Vagina (tissue), 2 donors: ENCODE measurements at regions not wholly inside any gene's neighbourhood (a gene's known extent, or its start where the extent isn't known, plus 50 kb on each side); places are given as distances from the start of the nearest gene placed in this dataset.

Experiments
- POLR2A ChIP-seq, 2 donors: fragments of 450-650 bp; IDR thresholded peaks; one replicate each; pipeline ENCODE4 v1.6.1; 2017; ENCODE audit warnings: antibody characterized with exemption in 2 of 2, mild to moderate bottlenecking in 2 of 2, moderate library complexity in 2 of 2
- TF ChIP-seq, protein P1 (sequence below), 3 experiments: fragments of 450-650 bp in 2 of 3; fragments of 200-600 bp in 1 of 3; sonication (generic) in 1 of 3; IDR thresholded peaks; one replicate each; pipeline ENCODE4 v1.5.1; 2017 to 2019; ENCODE audit warnings: antibody characterized with exemption in 3 of 3, mild to moderate bottlenecking in 2 of 3, moderate library complexity in 2 of 3

- TF ChIP-seq, protein P1, sequence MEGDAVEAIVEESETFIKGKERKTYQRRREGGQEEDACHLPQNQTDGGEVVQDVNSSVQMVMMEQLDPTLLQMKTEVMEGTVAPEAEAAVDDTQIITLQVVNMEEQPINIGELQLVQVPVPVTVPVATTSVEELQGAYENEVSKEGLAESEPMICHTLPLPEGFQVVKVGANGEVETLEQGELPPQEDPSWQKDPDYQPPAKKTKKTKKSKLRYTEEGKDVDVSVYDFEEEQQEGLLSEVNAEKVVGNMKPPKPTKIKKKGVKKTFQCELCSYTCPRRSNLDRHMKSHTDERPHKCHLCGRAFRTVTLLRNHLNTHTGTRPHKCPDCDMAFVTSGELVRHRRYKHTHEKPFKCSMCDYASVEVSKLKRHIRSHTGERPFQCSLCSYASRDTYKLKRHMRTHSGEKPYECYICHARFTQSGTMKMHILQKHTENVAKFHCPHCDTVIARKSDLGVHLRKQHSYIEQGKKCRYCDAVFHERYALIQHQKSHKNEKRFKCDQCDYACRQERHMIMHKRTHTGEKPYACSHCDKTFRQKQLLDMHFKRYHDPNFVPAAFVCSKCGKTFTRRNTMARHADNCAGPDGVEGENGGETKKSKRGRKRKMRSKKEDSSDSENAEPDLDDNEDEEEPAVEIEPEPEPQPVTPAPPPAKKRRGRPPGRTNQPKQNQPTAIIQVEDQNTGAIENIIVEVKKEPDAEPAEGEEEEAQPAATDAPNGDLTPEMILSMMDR (IDR thresholded peaks at IDR 0.05), result no peak
- no peak for TF ChIP-seq POLR2A (IDR thresholded peaks at IDR 0.05)
These were observed 186.6 kb upstream of the OPRM1 start for GRCh38 chr6:153852481-153852880.
